Mesenchymal stem cell (in vitro differentiated cells and primary cell): ENCODE measurements at regions not wholly inside any gene's neighbourhood (a gene's known extent, or its start where the extent isn't known, plus 50 kb on each side); places are given as distances from the start of the nearest gene placed in this dataset.
"Not testable (repeated sequence)": the region's sequence is repeated elsewhere in the genome, so short reads cannot be mapped to it uniquely, and the experiment has no call there.

Source experiments
- DNase-seq: peaks from one replicate; pipeline ENCODE4 v3.0.0-alpha.2; 2013
- H2AFZ ChIP-seq: one replicate; pipeline ENCODE4 v1.6.1; 2013; ENCODE audit warnings: low read depth, mild to moderate bottlenecking, control low read depth, inconsistent platforms, low read length, moderate library complexity
- H2AK5ac ChIP-seq: 2 replicates; pipeline ENCODE4 v1.6.1; 2013; ENCODE audit warnings: low read length, moderate library complexity, mild to moderate bottlenecking, inconsistent platforms; ENCODE audit not compliant: severe bottlenecking
- H2BK120ac ChIP-seq: one replicate; pipeline ENCODE4 v1.6.1; 2013; ENCODE audit warnings: low read depth, mild to moderate bottlenecking, inconsistent platforms, low read length, moderate library complexity
- H2BK12ac ChIP-seq, 2 experiments: one replicate each; pipeline ENCODE4 v1.6.1; 2013; ENCODE audit warnings: inconsistent platforms in 2 of 2, low read length in 2 of 2, mild to moderate bottlenecking in 2 of 2, moderate library complexity in 2 of 2, control low read depth in 1 of 2
- H2BK15ac ChIP-seq: one replicate; pipeline ENCODE4 v1.6.1; 2013; ENCODE audit warnings: mild to moderate bottlenecking, low read depth, inconsistent platforms; ENCODE audit not compliant: poor library complexity, severe bottlenecking
- H2BK5ac ChIP-seq: 2 replicates; pipeline ENCODE4 v1.6.1; 2013; ENCODE audit warnings: low read depth, mild to moderate bottlenecking, low read length, control low read depth, inconsistent platforms; ENCODE audit not compliant: poor library complexity, severe bottlenecking
- H3K14ac ChIP-seq, 2 experiments: one replicate each; pipeline ENCODE4 v1.6.1; 2013; ENCODE audit warnings: inconsistent platforms in 2 of 2, low read length in 2 of 2, control low read depth in 1 of 2, mild to moderate bottlenecking in 1 of 2, moderate library complexity in 1 of 2
- H3K18ac ChIP-seq, 2 experiments: one replicate each; pipeline ENCODE4 v1.6.1; 2013; ENCODE audit warnings: inconsistent platforms in 2 of 2, low read length in 2 of 2, control low read depth in 1 of 2, low read depth in 1 of 2, mild to moderate bottlenecking in 1 of 2
- H3K23ac ChIP-seq, 2 experiments: one replicate each; pipeline ENCODE4 v1.6.1; 2013; ENCODE audit warnings: inconsistent platforms in 2 of 2, low read length in 2 of 2, mild to moderate bottlenecking in 2 of 2, moderate library complexity in 2 of 2, control low read depth in 1 of 2
- H3K27ac ChIP-seq: 2 replicates; pipeline ENCODE4 v1.5.1; 2013; ENCODE audit warnings: mild to moderate bottlenecking, moderate library complexity, low read length, control low read depth, inconsistent platforms; ENCODE audit not compliant: poor library complexity, severe bottlenecking
- H3K27me3 ChIP-seq, 2 experiments: 2 replicates each; pipeline versions ENCODE4 v1.6.1 to v1.7.0; 2013; ENCODE audit warnings: low read length in 2 of 2, mild to moderate bottlenecking in 2 of 2, moderate library complexity in 2 of 2, control low read depth in 1 of 2, inconsistent platforms in 1 of 2; ENCODE audit not compliant: control insufficient read depth in 1 of 2, insufficient read depth in 1 of 2
- H3K36me3 ChIP-seq, 2 experiments: 2 replicates each; pipeline versions ENCODE4 v1.6.1 to v1.7.0; 2013; ENCODE audit warnings: low read length in 2 of 2, control low read depth in 1 of 2, inconsistent platforms in 1 of 2, low read depth in 1 of 2, mild to moderate bottlenecking in 1 of 2; ENCODE audit not compliant: insufficient read depth in 2 of 2, control insufficient read depth in 1 of 2
- H3K4ac ChIP-seq, 2 experiments: one replicate each; pipeline ENCODE4 v1.6.1; 2013; ENCODE audit warnings: inconsistent platforms in 2 of 2, low read length in 2 of 2, mild to moderate bottlenecking in 2 of 2, moderate library complexity in 2 of 2, control low read depth in 1 of 2, low read depth in 1 of 2
- H3K4me1 ChIP-seq: 2 replicates; pipeline ENCODE4 v1.6.1; 2013; ENCODE audit warnings: low read depth, low read length, control low read depth; ENCODE audit not compliant: control insufficient read depth, insufficient read depth
- H3K4me2 ChIP-seq: 2 replicates; pipeline ENCODE4 v1.6.1; 2013; ENCODE audit warnings: low read length, mild to moderate bottlenecking, inconsistent platforms; ENCODE audit not compliant: poor library complexity, severe bottlenecking
- H3K4me3 ChIP-seq, 2 experiments: 2 replicates each; pipeline versions ENCODE4 v1.5.1 to v1.7.0; 2013; ENCODE audit warnings: low read length in 2 of 2, mild to moderate bottlenecking in 2 of 2, control low read depth in 1 of 2, low read depth in 1 of 2; ENCODE audit not compliant: insufficient read depth in 1 of 2
- H3K79me1 ChIP-seq: replicated peaks from 2 replicates; pipeline ENCODE4 v1.6.1; 2013; ENCODE audit warnings: mild to moderate bottlenecking, control low read depth, low read length, inconsistent platforms; ENCODE audit not compliant: poor library complexity, severe bottlenecking
- H3K9ac ChIP-seq: 2 replicates; pipeline ENCODE4 v1.7.0; 2013; ENCODE audit warnings: mild to moderate bottlenecking, low read length, moderate library complexity
- H3K9me3 ChIP-seq: 2 replicates; pipeline ENCODE4 v1.7.0; 2013; ENCODE audit warnings: mild to moderate bottlenecking, low read length; ENCODE audit not compliant: control insufficient read depth
- H4K8ac ChIP-seq: one replicate; pipeline ENCODE4 v1.6.1; 2013; ENCODE audit warnings: inconsistent platforms, mild to moderate bottlenecking, low read length, moderate library complexity
- H4K91ac ChIP-seq: one replicate; pipeline ENCODE4 v1.6.1; 2013; ENCODE audit warnings: mild to moderate bottlenecking, low read length, inconsistent platforms
- WGBS: methylation state at CpG from one replicate; pipeline ENCODE4 v1.1.7; 2013; ENCODE audit warnings: mixed read lengths; 5-methylcytosine and 5-hydroxymethylcytosine counted together

GRCh38 chr22:10731246-10731974, 4796.6 kb upstream of the OR11H1 start:
- DNase-seq, H3K9ac ChIP-seq, H3K4me3 ChIP-seq, H2AK5ac ChIP-seq, H3K4me1 ChIP-seq, H3K27ac ChIP-seq, H2BK12ac ChIP-seq, H3K14ac ChIP-seq, H3K27me3 ChIP-seq, H2BK15ac ChIP-seq, H3K36me3 ChIP-seq, H2BK5ac ChIP-seq, H4K91ac ChIP-seq, H2AFZ ChIP-seq, H4K8ac ChIP-seq, H2BK120ac ChIP-seq, H3K79me1 ChIP-seq, H3K4me2 ChIP-seq, H3K23ac ChIP-seq, H3K18ac ChIP-seq, H3K4ac ChIP-seq: not testable (repeated sequence)
- peaks cover 64% of the 10 kb centered on the region for H3K9me3 ChIP-seq
- WGBS = 52% methylated on average over 9 of the region's 9 CpGs

GRCh38 chr22:10735075-10735474, 4792.9 kb upstream of the OR11H1 start:
- not testable (repeated sequence) for H3K4me2 ChIP-seq, H3K14ac ChIP-seq, H3K27me3 ChIP-seq, DNase-seq, H3K36me3 ChIP-seq, H3K79me1 ChIP-seq, H3K9ac ChIP-seq, H2BK15ac ChIP-seq, H3K23ac ChIP-seq, H2AK5ac ChIP-seq, H2BK5ac ChIP-seq, H2AFZ ChIP-seq, H4K91ac ChIP-seq, H3K27ac ChIP-seq, H3K4me1 ChIP-seq, H3K4ac ChIP-seq, H4K8ac ChIP-seq, H2BK120ac ChIP-seq, H3K18ac ChIP-seq, H3K4me3 ChIP-seq, H2BK12ac ChIP-seq
- 59% methylated on average over 2 of the region's 2 CpGs for WGBS
- H3K9me3 ChIP-seq = peaks cover 37% of the 10 kb centered on the region

GRCh38 chr22:10736879-10737278, 4791.1 kb upstream of the OR11H1 start:
- peaks cover 23% of the 10 kb centered on the region for H3K9me3 ChIP-seq
- not testable (repeated sequence) for H3K4me3 ChIP-seq, H3K23ac ChIP-seq, H3K18ac ChIP-seq, H2BK5ac ChIP-seq, H3K9ac ChIP-seq, DNase-seq, H3K14ac ChIP-seq, H2AK5ac ChIP-seq, H2BK12ac ChIP-seq, H3K27me3 ChIP-seq, H3K4ac ChIP-seq, H3K36me3 ChIP-seq, H2BK15ac ChIP-seq, H2AFZ ChIP-seq, H3K27ac ChIP-seq, H3K79me1 ChIP-seq, H3K4me1 ChIP-seq, H4K91ac ChIP-seq, H2BK120ac ChIP-seq, H3K4me2 ChIP-seq, H4K8ac ChIP-seq
- 90% methylated on average over 2 of the region's 2 CpGs for WGBS

GRCh38 chr22:10737931-10738330, 4790.1 kb upstream of the OR11H1 start:
- DNase-seq, H2BK120ac ChIP-seq, H3K27me3 ChIP-seq, H3K9ac ChIP-seq, H2BK12ac ChIP-seq, H4K8ac ChIP-seq, H2AK5ac ChIP-seq, H3K4me2 ChIP-seq, H3K4ac ChIP-seq, H3K36me3 ChIP-seq, H2BK5ac ChIP-seq, H3K4me3 ChIP-seq, H2AFZ ChIP-seq, H3K4me1 ChIP-seq, H3K79me1 ChIP-seq, H2BK15ac ChIP-seq, H3K18ac ChIP-seq, H3K14ac ChIP-seq, H3K27ac ChIP-seq, H4K91ac ChIP-seq, H3K23ac ChIP-seq: not testable (repeated sequence)
- WGBS = 57% methylated on average over 2 of the region's 2 CpGs
- H3K9me3 ChIP-seq = peaks cover 15% of the 10 kb centered on the region
